ENCODE measurements at regions not wholly inside any gene's neighbourhood (a gene's known extent, or its start where the extent isn't known, plus 50 kb on each side); places are given as distances from the start of the nearest gene placed in this dataset.

DNA sequence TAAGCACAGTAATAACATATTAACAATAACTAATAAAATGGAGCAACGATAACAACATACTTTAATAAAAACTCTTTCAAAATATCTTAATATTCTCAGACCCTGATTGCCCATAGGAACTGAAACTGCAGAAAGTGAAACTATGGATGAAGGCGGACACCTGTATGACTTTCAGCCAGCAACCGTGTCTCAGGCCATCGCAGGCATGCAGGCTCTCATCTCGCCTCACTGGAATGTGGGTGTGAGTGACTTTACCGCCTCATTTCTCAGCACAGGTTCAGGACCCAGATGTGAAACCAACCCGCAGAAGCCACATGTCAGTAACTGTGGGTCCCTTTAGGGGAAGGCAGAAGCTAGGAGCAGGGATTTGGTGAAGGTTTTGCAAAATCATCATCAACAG is 539.1 kb downstream of the FAM181B start:
- H2AFZ ChIP-seq (ENCODE audit: low read length), result no peak overlapping the region

More for the DNA sequence above, 539.1 kb downstream of the FAM181B start:
- TF ChIP-seq, protein P1, sequence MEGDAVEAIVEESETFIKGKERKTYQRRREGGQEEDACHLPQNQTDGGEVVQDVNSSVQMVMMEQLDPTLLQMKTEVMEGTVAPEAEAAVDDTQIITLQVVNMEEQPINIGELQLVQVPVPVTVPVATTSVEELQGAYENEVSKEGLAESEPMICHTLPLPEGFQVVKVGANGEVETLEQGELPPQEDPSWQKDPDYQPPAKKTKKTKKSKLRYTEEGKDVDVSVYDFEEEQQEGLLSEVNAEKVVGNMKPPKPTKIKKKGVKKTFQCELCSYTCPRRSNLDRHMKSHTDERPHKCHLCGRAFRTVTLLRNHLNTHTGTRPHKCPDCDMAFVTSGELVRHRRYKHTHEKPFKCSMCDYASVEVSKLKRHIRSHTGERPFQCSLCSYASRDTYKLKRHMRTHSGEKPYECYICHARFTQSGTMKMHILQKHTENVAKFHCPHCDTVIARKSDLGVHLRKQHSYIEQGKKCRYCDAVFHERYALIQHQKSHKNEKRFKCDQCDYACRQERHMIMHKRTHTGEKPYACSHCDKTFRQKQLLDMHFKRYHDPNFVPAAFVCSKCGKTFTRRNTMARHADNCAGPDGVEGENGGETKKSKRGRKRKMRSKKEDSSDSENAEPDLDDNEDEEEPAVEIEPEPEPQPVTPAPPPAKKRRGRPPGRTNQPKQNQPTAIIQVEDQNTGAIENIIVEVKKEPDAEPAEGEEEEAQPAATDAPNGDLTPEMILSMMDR (conservative IDR thresholded peaks at IDR 0.05), result no peak
- no peak overlapping the region for H2BK5ac ChIP-seq (ENCODE audit: insufficient read length, low read length)
- H4K91ac ChIP-seq (ENCODE audit: insufficient read length, low read depth, low read length), result no peak overlapping the region
- no peak overlapping the region for H3K18ac ChIP-seq (ENCODE audit: insufficient read length, low read depth, low read length)
- no peaks in the 10 kb centered on the region for H3K4me1 Mint-ChIP-seq
- no peaks in the 10 kb centered on the region for H3K23me2 ChIP-seq (ENCODE audit: insufficient read length, low read depth, low read length, poor library complexity, severe bottlenecking)
- H3K27me3 ChIP-seq (ENCODE audit: insufficient read depth, low read length), result no peaks in the 10 kb centered on the region
- no peaks in the 10 kb centered on the region for H3K9me3 ChIP-seq (ENCODE audit: control insufficient read depth, low read depth, low read length)
- no peak overlapping the region for H2BK120ac ChIP-seq (ENCODE audit: low read depth, low read length, poor library complexity, severe bottlenecking)
- no peaks in the 10 kb centered on the region for H4K20me1 ChIP-seq (ENCODE audit: control insufficient read depth, insufficient read depth, insufficient read length)
- H3K27ac ChIP-seq (ENCODE audit: insufficient read length, low read depth, low read length), result no peak overlapping the region
- no peak overlapping the region for H2BK15ac ChIP-seq (ENCODE audit: low read depth, low read length)
- no peak overlapping the region for H3T11ph ChIP-seq (ENCODE audit: low read length)
- peak; percentile 32 for DNase-seq
- H3K56ac ChIP-seq (ENCODE audit: insufficient read length, low read depth, low read length), result no peak overlapping the region
- no peaks in the 10 kb centered on the region for H3K79me1 ChIP-seq (ENCODE audit: insufficient read depth, low read depth, low read length, poor library complexity, severe bottlenecking)
- no peak overlapping the region for H3K4ac ChIP-seq (ENCODE audit: low read depth, low read length)
- H4K8ac ChIP-seq (replicated peaks; ENCODE audit: insufficient read length, low read depth, low read length), result no peak overlapping the region
- H3K9me3 Mint-ChIP-seq, result no peaks in the 10 kb centered on the region
- no peaks in the 10 kb centered on the region for H3K79me2 ChIP-seq (ENCODE audit: insufficient read depth, low read length)
- H3K23ac ChIP-seq (ENCODE audit: insufficient read length, low read depth, low read length), result no peak overlapping the region
- no peak overlapping the region for H2BK20ac ChIP-seq (ENCODE audit: low read depth, low read length, poor library complexity, severe bottlenecking)
- H3K9ac ChIP-seq (ENCODE audit: extremely low read depth, insufficient read length, low read length), result no peak overlapping the region
- H2AK5ac ChIP-seq (ENCODE audit: insufficient read length, low read length), result no peak overlapping the region
- H3K36me3 Mint-ChIP-seq (ENCODE audit: insufficient read depth in 1 of 3, low read depth in 3 of 3), result no peaks in the 10 kb centered on the region; a peak in 1 of 7 replicates
- no peaks in the 10 kb centered on the region for H3K4me1 ChIP-seq (ENCODE audit: insufficient read depth, low read length)
- no peak overlapping the region for H3K4me2 ChIP-seq (ENCODE audit: insufficient read depth, insufficient read length, low read length)
- H3K27ac Mint-ChIP-seq, result peak overlapping the region in 1 of 3 experiments; percentile 66; a peak in 1 of 7 replicates
- H3K14ac ChIP-seq (ENCODE audit: insufficient read depth, low read length), result no peak overlapping the region
- H3K4me3 Mint-ChIP-seq, result no peak overlapping the region
- WGBS (ENCODE audit: extremely low coverage, insufficient read length, low lambda C conversion rate), result no CpG with 5 or more reads among the region's 7 CpGs
- H4K5ac ChIP-seq (ENCODE audit: insufficient read length, low read depth, low read length), result no peak overlapping the region
- no peak overlapping the region for H2BK12ac ChIP-seq (ENCODE audit: insufficient read length, low read depth, low read length)
- H3K27me3 Mint-ChIP-seq (ENCODE audit: low read depth), result no peaks in the 10 kb centered on the region

Data from H9 (cell line).